GM18498 (cell line): ENCODE measurements at regions not wholly inside any gene's neighbourhood (a gene's known extent, or its start where the extent isn't known, plus 50 kb on each side); places are given as distances from the start of the nearest gene placed in this dataset.

ENCODE experiments used
- ATAC-seq: cut with Tn5 transposase; IDR thresholded peaks from one replicate; pipeline ENCODE4 v1.9.1; 2021; ENCODE audit warnings: mild to moderate bottlenecking, moderate library complexity; ENCODE audit not compliant: unreplicated experiment

- no peak for ATAC-seq
These were observed 159.1 kb upstream of the ZBED5 start for GRCh38 chr11:11016943-11017342.

GRCh38 chr11:11016068-11016467 is 158.2 kb upstream of the ZBED5 start:
- ATAC-seq: no peak

GRCh38 chr11:11011617-11012016 is 153.8 kb upstream of the ZBED5 start:
- no peak for ATAC-seq

GRCh38 chr11:11010624-11011127 is 152.8 kb upstream of the ZBED5 start:
- no peak for ATAC-seq

GRCh38 chr11:11009179-11009578 is 151.3 kb upstream of the ZBED5 start:
- no peak for ATAC-seq

GRCh38 chr11:11004069-11004468 is 146.2 kb upstream of the ZBED5 start:
- ATAC-seq: no peak

GRCh38 chr11:11003226-11003625 is 145.4 kb upstream of the ZBED5 start:
- no peak for ATAC-seq

GRCh38 chr11:11000579-11001283 is 142.9 kb upstream of the ZBED5 start:
- no peak for ATAC-seq

GRCh38 chr11:10998674-10999073 is 140.8 kb upstream of the ZBED5 start:
- no peak for ATAC-seq

- no peak for ATAC-seq
These were observed 138.8 kb upstream of the ZBED5 start for GRCh38 chr11:10996678-10997077.

- ATAC-seq: no peak
These were observed 135.8 kb upstream of the ZBED5 start for GRCh38 chr11:10993640-10994039.

- ATAC-seq: no peak
These were observed 135.3 kb upstream of the ZBED5 start for GRCh38 chr11:10993186-10993585.

GRCh38 chr11:10991393-10991792 is 133.5 kb upstream of the ZBED5 start:
- no peak for ATAC-seq

- ATAC-seq: no peak
These were observed 132.9 kb upstream of the ZBED5 start for GRCh38 chr11:10990637-10991193.

GRCh38 chr11:10990160-10990559 is 132.3 kb upstream of the ZBED5 start:
- no peak for ATAC-seq

- no peak for ATAC-seq
These were observed 128.2 kb upstream of the ZBED5 start for GRCh38 chr11:10986006-10986405.

- no peak for ATAC-seq
These were observed 126.9 kb upstream of the ZBED5 start for GRCh38 chr11:10984742-10985141.

- ATAC-seq: no peak
These were observed 126.4 kb upstream of the ZBED5 start for GRCh38 chr11:10984250-10984649.

- no peak for ATAC-seq
These were observed 125.1 kb upstream of the ZBED5 start for GRCh38 chr11:10982704-10983510.

GRCh38 chr11:10979529-10979928 is 121.7 kb upstream of the ZBED5 start:
- ATAC-seq: no peak

GRCh38 chr11:10978198-10978597 is 120.3 kb upstream of the ZBED5 start:
- ATAC-seq: no peak

GRCh38 chr11:10975287-10975721 is 117.5 kb upstream of the ZBED5 start:
- ATAC-seq: no peak
